IPS DF 19.7 (cell line): ENCODE measurements at regions not wholly inside any gene's neighbourhood (a gene's known extent, or its start where the extent isn't known, plus 50 kb on each side); places are given as distances from the start of the nearest gene placed in this dataset.

Experiments
- DNase-seq: peaks from one replicate; pipeline ENCODE4 v3.0.0-alpha.2; 2013; ENCODE audit warnings: low read depth, low spot score

DNA sequence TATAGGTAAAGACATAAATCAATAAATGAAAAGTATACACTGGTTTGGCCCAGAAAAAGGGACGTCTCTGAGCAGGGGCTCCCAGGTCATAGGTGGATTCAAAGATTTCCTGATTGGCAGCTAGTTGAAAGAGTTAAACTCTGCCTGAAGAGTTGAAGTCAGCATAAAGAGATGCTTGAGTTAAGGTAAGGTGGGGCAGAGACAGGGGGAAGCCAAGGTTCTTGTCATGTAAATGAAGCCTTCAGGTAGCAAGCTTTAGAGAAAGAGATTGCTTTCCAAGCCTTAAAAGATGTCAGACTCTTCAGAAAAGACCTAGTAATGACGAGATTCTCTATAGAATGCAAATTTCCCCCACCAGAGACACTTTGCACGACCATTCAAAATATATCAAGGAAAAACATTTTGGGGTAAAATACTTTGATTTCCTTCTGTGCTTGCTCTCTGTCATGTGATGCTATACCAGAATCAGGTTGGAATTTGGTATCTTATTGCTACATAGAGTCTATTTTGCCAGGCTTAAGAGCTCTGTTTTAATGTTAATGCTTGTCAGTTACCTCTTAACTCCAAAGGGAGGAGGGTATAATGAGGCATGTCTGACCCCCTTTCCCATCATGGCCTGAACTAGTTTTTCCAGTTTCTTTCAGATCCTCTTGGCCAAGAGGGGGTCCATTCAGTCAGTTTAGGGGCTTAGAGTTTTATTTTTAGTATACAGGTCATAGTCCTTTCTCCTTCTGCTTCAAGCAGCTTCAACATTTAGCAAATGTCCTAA lies 429.6 kb downstream of the ADRA2A start:
- peak; percentile 64 for DNase-seq

DNA sequence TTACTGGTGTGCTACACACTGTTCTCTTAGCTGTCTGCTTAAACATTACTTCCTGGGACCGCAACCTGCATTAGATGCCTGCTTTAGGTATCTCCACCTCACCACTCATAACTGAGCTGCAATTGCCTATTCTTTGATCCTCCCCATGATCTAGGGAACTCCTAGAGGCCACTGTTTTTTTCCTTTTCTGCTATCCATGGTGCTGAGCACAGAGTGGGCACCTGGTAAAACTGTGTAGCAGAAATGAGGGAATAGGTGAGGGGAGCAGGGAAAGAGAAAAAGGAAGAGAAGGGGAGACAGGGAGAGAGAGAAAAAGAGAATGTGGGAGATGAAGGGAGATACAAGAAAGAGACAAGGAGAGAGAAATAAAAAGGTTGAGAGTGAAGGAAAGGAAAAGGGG lies 434.9 kb downstream of the ADRA2A start:
- DNase-seq = peak; percentile 7

- DNase-seq = no peak
Measured at GRCh38 chr10:111515264-111515663, 438.4 kb downstream of the ADRA2A start.

GRCh38 chr10:111515706-111516105 lies 438.9 kb downstream of the ADRA2A start:
- no peak for DNase-seq

DNA sequence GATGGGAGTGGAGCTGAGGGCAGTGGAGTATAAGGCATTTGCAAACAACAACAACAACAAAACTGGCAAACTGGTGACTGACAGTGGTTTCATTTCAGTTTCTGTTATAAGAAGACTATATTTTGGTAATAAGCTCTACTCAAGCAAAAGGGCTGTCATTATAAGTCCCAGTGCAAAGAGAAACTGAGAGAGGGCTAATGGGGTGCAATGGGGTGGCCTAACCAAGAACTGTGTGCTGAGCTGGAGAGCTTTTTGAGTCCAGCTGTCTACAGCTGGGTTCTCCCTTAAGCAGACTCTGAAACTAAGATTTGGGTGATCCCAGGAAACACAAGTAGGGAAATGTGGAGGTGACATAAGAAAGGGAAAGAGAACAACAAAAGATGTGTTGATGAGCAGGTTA lies 439.3 kb downstream of the ADRA2A start:
- DNase-seq = no peak

DNA sequence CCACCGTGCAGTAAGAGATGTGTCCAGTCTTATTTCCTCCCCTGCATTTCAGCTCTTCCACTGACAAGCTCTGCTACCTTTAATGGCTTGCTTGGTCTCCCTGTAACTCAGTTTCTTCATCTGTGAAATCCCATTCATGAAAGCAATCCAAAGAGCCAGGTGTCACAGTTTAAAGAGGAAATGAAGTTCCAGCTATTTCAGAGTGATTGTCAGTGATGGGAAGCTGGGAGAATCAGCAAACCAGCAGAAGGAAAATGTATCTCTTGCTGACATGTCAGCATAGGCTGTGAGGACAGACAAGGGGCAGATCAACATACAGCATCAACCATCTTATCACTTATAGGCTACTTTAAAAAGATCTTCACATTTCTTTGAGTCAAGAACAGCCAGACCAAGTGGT lies 445.3 kb downstream of the ADRA2A start:
- DNase-seq = no peak

DNA sequence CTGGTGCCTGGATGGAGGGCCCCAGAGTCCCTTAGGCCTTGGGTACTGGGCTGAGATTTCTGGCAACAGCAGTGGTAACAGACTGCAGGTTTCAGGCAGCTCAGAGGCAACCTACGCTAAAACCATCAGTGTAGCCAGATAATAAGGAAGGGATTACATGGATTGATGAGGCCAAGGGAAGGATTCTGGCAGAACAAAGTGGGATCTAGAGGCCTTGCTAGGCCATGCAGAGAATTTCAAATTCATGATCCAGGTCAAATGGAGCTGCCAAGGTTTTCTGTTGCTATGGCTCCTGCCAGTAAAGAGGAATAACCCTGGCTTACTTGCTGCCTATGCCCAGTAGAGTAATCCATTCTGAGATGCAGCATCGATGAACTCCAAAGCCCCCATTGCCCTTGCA lies 445.7 kb downstream of the ADRA2A start:
- DNase-seq = no peak

- no peak for DNase-seq
Measured at GRCh38 chr10:111523016-111523415, 446.2 kb downstream of the ADRA2A start.

GRCh38 chr10:111524134-111524533 lies 447.3 kb downstream of the ADRA2A start:
- DNase-seq = no peak

DNA sequence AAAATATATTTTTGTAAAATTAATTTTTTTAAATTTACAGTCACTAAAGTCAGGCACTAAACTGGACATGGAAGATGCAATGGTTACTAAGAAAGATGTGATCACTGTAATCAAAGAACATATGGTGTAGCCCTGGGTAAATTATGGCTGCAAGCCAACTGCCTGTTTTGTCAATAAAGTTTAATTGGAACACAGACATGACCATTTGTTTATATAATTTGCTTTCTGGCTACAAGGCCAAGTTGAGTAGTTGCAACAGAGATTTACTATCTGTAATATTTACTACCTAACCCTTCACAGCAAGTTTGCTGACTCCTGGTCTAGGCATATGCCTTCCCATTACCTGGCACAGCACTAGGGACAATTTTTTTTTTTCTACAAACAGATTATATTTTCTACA lies 448.9 kb downstream of the ADRA2A start:
- no peak for DNase-seq

GRCh38 chr10:111531690-111532089 lies 454.9 kb downstream of the ADRA2A start:
- DNase-seq = no peak

- DNase-seq = no peak
Measured at GRCh38 chr10:111532139-111532538, 455.3 kb downstream of the ADRA2A start.

DNA sequence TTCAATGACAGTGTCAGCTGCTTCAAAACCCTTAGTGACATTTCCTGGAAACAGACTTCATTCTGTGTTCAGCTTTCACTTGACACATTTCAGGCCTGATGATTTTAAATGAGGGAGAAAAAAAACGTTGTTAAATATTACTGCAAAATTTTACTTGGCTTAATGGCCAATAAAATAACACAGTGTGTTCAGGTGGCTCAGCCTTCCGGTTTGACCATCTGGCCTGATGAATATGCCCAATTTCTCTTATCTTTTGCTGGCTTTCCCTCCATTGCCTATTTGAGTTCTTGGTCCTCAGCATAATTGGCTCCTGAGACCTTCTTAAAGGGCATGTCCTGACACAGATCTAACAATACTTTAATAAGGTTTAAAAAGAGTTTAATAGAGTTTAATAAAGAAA lies 462.4 kb downstream of the ADRA2A start:
- no peak for DNase-seq

- DNase-seq = no peak
Measured at GRCh38 chr10:111543854-111544253, 467.0 kb downstream of the ADRA2A start.

DNA sequence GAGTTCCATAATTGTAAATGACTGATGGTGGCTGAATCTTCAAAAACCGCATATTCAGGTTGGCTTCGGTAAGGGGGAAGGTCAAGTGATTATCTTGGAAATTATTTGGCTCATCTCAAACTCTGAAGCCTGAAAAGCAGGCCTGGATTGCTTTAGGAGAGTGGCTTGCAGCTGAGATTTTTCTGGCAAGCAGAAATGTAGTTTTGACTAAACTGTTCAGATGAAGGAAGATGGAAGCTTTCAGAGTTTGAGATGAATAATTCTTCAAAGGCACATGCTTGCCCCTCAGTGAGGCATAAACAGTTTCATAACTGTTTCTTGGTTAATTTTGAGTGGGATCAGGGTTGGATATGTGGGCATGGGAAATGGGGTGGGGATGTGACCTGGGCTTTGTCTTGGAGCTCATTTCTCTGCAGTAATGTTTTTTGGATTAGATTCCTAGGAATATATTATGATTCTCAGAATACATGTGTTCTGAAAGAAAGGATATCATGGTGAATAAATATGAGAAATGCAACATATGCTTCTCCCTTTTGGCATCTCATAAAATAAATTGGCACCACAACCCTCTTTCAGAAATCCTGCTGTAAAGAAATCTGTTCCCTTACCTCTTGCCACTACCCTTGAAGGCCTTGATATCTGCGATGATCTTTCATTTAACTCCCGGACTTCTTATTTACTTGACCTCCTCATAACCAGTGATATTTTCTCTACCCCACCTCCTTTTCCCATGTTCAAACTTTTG lies 469.2 kb downstream of the ADRA2A start:
- DNase-seq = no peak

DNA sequence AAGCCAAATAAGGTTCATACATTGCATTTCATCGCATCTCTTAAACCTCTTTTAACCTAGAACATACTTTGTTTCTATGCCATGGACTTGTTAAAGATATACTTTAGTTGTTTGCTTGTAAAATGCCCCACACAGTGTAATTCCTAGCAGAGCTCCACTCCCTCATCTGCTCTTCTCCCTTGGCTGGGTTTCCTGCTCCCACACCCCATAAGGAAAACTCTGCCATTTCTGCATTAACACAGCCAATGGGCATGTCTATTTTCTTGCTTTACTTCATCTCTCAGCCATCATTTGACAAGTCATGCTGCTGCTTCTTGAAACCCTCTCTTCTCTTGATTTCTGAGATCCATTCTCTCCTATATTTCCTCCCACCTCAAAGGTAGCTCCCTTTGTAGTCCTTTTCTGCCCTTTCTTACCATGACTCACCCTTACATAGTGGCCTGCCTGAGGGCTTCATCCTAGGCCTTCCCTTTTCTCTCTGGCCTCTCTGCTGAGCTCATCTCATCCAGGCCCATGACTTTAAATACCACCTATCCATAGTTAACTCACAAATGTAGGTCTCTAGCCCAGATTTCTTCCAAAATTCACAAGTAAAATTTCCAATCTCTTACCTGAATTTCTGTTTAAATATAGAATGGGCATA lies 471.4 kb downstream of the ADRA2A start:
- no peak for DNase-seq

DNA sequence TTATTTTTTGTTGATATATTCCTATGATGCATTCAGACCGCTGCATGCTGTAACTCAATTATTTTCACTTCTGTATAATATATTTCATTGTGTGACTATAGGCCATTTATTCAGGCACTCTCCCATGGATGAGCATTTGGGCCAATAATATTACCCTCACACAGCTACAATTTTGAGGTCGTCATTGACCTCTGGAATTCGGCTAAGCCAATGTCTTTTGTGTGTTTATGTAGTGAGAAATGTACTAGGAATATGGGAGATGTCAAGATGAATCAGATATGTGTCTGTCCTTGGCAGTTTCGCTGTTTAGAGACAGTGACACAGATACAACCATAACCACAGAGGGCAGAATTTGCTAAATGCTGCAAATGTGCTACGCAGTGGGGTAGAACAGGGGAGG lies 474.2 kb downstream of the ADRA2A start:
- no peak for DNase-seq

DNA sequence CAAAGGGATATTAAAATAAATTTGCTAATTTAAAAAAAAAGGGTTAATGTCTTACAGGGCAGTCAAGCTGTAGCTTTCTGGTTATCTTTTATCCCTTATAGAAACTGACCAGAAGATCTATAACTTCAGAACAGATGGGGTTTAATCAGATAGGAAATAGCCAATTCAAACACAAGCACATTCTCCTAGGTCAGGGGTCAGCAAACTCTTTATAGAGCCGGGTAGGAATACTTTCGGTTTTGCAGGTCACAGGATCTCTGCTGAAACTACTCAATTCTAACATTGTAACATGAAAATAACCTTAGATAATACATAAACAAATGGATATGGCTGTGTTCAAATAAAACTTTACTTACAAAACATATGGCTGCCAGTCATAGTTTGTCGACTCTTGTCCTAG lies 479.8 kb downstream of the ADRA2A start:
- no peak for DNase-seq

- DNase-seq = no peak
Measured at GRCh38 chr10:111558211-111558610, 481.4 kb downstream of the ADRA2A start.

DNA sequence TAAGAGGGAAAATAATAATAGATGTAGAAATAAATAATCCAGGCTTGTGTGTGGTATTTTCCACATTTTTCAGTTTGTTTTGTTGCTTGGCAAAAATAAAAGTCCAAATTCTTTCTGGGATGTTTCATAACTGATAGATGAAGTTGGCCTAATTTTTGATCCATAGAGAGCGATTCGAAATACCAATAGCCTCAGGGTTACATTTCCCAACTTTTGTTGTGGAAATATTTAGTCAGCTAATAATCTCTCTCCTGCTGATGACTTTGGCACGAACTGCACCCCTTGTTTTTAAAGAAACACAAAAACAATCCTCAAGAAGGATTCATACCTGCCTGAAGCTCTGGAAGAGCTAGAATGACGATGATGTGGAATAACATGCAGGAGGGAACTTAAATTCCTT lies 483.2 kb downstream of the ADRA2A start:
- DNase-seq = no peak

- no peak for DNase-seq
Measured at GRCh38 chr10:111561124-111561523, 484.3 kb downstream of the ADRA2A start.

DNA sequence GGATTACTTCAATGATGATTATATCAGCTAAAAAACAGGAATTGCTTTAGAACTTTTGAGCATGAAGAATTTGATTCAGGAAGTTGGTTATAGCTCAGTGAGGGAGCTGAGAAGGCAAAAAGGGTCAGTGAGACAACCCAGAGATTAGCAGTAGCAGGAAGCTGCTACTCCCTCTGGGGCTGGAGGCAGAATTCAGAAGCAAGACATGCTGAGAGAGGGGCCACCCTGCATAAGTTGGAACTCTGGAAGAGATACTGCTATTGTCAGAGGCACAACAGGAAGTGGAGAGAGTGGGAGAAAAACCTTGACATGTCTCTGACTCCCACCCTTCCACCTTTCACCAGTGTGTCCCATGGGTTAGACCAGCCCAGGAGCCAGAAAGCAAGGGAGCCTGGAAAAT lies 488.7 kb downstream of the ADRA2A start:
- no peak for DNase-seq

- no peak for DNase-seq
Measured at GRCh38 chr10:111578076-111578475, 501.2 kb downstream of the ADRA2A start.
